Gastrocnemius medialis (tissue), 4 donors: ENCODE measurements at regions not wholly inside any gene's neighbourhood (a gene's known extent, or its start where the extent isn't known, plus 50 kb on each side); places are given as distances from the start of the nearest gene placed in this dataset.

Source experiments
- ATAC-seq, 2 donors: fragments of 150-250 bp; one replicate each; pipeline ENCODE4 v1.9.1; 2016
- DNase-seq, 2 donors: peaks; one replicate each; pipeline ENCODE4 v3.0.0-alpha.2; 2019
- H3K27ac ChIP-seq, 4 donors: fragments of 200-600 bp; sonication (generic); 1 replicate in 1 of 4; 2 replicates in 3 of 4; pipeline ENCODE4 v1.5.1; 2016 to 2018; ENCODE audit warnings: mild to moderate bottlenecking in 2 of 4, moderate library complexity in 1 of 4
- H3K27me3 ChIP-seq, 3 donors: fragments of 200-600 bp; sonication (generic) in 2 of 3; 1 replicate in 1 of 3; 2 replicates in 2 of 3; pipeline versions ENCODE4 v1.5.1 to v1.6.0; 2016 to 2019; ENCODE audit warnings: mild to moderate bottlenecking in 1 of 3, moderate library complexity in 1 of 3
- H3K36me3 ChIP-seq, 2 donors: fragments of 200-600 bp; sonication (generic) in 1 of 2; one replicate each; pipeline ENCODE4 v1.5.1; 2017 to 2018
- H3K4me1 ChIP-seq, 2 donors: fragments of 200-600 bp; sonication (generic) in 1 of 2; one replicate each; pipeline ENCODE4 v1.5.1; 2016 to 2017; ENCODE audit warnings: mild to moderate bottlenecking in 2 of 2
- H3K4me3 ChIP-seq, 4 donors: fragments of 200-600 bp; sonication (generic) in 3 of 4; 1 replicate in 1 of 4; 2 replicates in 3 of 4; pipeline ENCODE4 v1.5.1; 2016 to 2019; ENCODE audit warnings: mild to moderate bottlenecking in 2 of 4
- H3K9me3 ChIP-seq, 3 donors: fragments of 200-600 bp; sonication (generic) in 2 of 3; 1 replicate in 1 of 3; 2 replicates in 2 of 3; pipeline ENCODE4 v1.5.1; 2016 to 2019
- CTCF ChIP-seq, 5 experiments: fragments of 450-650 bp in 3 of 5; fragments of 200-600 bp in 2 of 5; sonication (generic) in 2 of 5; IDR thresholded peaks in 4 of 5; conservative IDR thresholded peaks in 1 of 5; 1 replicate in 4 of 5; 2 replicates in 1 of 5; pipeline ENCODE4 v1.5.1; 2016 to 2019; ENCODE audit warnings: antibody characterized with exemption in 5 of 5, mild to moderate bottlenecking in 3 of 5, moderate library complexity in 3 of 5
- POLR2A ChIP-seq, 2 donors: fragments of 450-650 bp; IDR thresholded peaks; one replicate each; pipeline ENCODE4 v1.6.1; 2017; ENCODE audit warnings: antibody characterized with exemption in 2 of 2, mild to moderate bottlenecking in 2 of 2, moderate library complexity in 2 of 2
- in situ Hi-C, 4 donors: fragments of 200-750 bp; cut with MboI; loops; one replicate each; pipeline versions ENCODE4 v1.15.0 to v1.8.0; 2017; ENCODE audit warnings: low sequenced_read_pairs in 4 of 4
- intact Hi-C: fragments of 100-400 bp; cut with DNase I; formaldehyde crosslinking; loops from one replicate; pipeline ENCODE4 v1.15.1; 2023; ENCODE audit warnings: low total_unique reads

GRCh38 chr17:77074681-77075080 is 66.1 kb upstream of the SEC14L1 start:
- peaks cover 2 to 4% of the 10 kb centered on the region in 2 donors for H3K4me1 ChIP-seq
- no peaks in the 10 kb centered on the region for H3K9me3 ChIP-seq
- no peak for TF ChIP-seq POLR2A (IDR thresholded peaks at IDR 0.05)
- no peak for TF ChIP-seq CTCF (IDR thresholded peaks at IDR 0.05 in 4 of 5, conservative IDR thresholded peaks at IDR 0.05 in 1 of 5)
- ATAC-seq (no peak), DNase-seq (no peak)
- no peak overlapping the region for H3K4me3 ChIP-seq
- in situ Hi-C loops, result loop anchor here in 2 of 4 donors (25.0 kb wide), 1 partner anchor 438 kb away; no protein-coding TSS in a partner anchor
- no peaks in the 10 kb centered on the region for H3K36me3 ChIP-seq
- intact Hi-C loops, result no loop called here
- H3K27ac ChIP-seq, result no peak overlapping the region
- peaks cover 0 to 13% (median 3%) of the 10 kb centered on the region in 3 donors for H3K27me3 ChIP-seq

- Histone ChIP-seq H3K36me3 (no peaks in the 10 kb centered on the region), H3K27ac (no peak overlapping the region), H3K27me3 (peaks cover 0 to 13% (median 0%) of the 10 kb centered on the region in 3 donors), H3K4me3 (peak overlapping the region in 1 of 4 donors; percentile 14), H3K9me3 (no peaks in the 10 kb centered on the region), H3K4me1 (peaks cover 2 to 4% of the 10 kb centered on the region in 2 donors)
- in situ Hi-C loops, result no loop called here
- TF ChIP-seq POLR2A (IDR thresholded peaks at IDR 0.05) (no peak), CTCF (IDR thresholded peaks at IDR 0.05 in 4 of 5, conservative IDR thresholded peaks at IDR 0.05 in 1 of 5) (no peak)
- intact Hi-C loops, result no loop called here
- ATAC-seq, result no peak
- no peak for DNase-seq
Measured at GRCh38 chr17:77076124-77076830, 64.5 kb upstream of the SEC14L1 start.

GRCh38 chr17:77083531-77083930 is 57.2 kb upstream of the SEC14L1 start:
- ATAC-seq, result no peak
- intact Hi-C loops, result loop anchor here (10.0 kb wide), 1 partner anchor 411 kb away; no protein-coding TSS in a partner anchor

GRCh38 chr17:77085926-77086432 is 54.8 kb upstream of the SEC14L1 start:
- no peaks in the 10 kb centered on the region for H3K27me3 ChIP-seq
- in situ Hi-C loops (loop anchor here (5.0 kb wide), 3 partner anchors 156 to 166 kb away; no protein-coding TSS in a partner anchor), intact Hi-C loops (loop anchor here (1.0 to 10.0 kb wide), 3 partner anchors 123 to 409 kb away; no protein-coding TSS in a partner anchor)
- DNase-seq (no peak), ATAC-seq (no peak)
- H3K27ac ChIP-seq, result no peak overlapping the region
- no peak overlapping the region for H3K4me3 ChIP-seq
- peaks cover 0 to 13% of the 10 kb centered on the region in 2 donors for H3K36me3 ChIP-seq
- H3K4me1 ChIP-seq, result peaks cover 27% of the 10 kb centered on the region in 2 donors
- no peak for TF ChIP-seq POLR2A (IDR thresholded peaks at IDR 0.05)
- no peak for TF ChIP-seq CTCF (IDR thresholded peaks at IDR 0.05 in 4 of 5, conservative IDR thresholded peaks at IDR 0.05 in 1 of 5)
- H3K9me3 ChIP-seq, result no peaks in the 10 kb centered on the region

More at GRCh38 chr17:77083531-77083930, 57.2 kb upstream of the SEC14L1 start:
- no peak for DNase-seq
- Histone ChIP-seq H3K27ac (no peak overlapping the region), H3K4me3 (no peak overlapping the region), H3K27me3 (no peaks in the 10 kb centered on the region), H3K4me1 (peaks cover 6 to 9% of the 10 kb centered on the region in 2 donors), H3K9me3 (no peaks in the 10 kb centered on the region), H3K36me3 (no peaks in the 10 kb centered on the region)
- in situ Hi-C loops, result no loop called here
- TF ChIP-seq CTCF (IDR thresholded peaks at IDR 0.05 in 4 of 5, conservative IDR thresholded peaks at IDR 0.05 in 1 of 5), result no peak
- TF ChIP-seq POLR2A (IDR thresholded peaks at IDR 0.05), result no peak
